Uterus (tissue), 2 donors: ENCODE measurements at regions not wholly inside any gene's neighbourhood (a gene's known extent, or its start where the extent isn't known, plus 50 kb on each side); places are given as distances from the start of the nearest gene placed in this dataset.

Source experiments
- POLR2A ChIP-seq, 2 donors: fragments of 450-650 bp; IDR thresholded peaks; one replicate each; pipeline ENCODE4 v1.6.1; 2016; ENCODE audit warnings: antibody characterized with exemption in 2 of 2, mild to moderate bottlenecking in 1 of 2, moderate library complexity in 1 of 2
- TF ChIP-seq, protein P1 (sequence below), 4 experiments: fragments of 200-600 bp in 2 of 4; fragments of 450-650 bp in 2 of 4; sonication (generic) in 2 of 4; IDR thresholded peaks; one replicate each; pipeline ENCODE4 v1.5.1; 2016 to 2019; ENCODE audit warnings: antibody characterized with exemption in 4 of 4, mild to moderate bottlenecking in 2 of 4, moderate library complexity in 1 of 4

DNA sequence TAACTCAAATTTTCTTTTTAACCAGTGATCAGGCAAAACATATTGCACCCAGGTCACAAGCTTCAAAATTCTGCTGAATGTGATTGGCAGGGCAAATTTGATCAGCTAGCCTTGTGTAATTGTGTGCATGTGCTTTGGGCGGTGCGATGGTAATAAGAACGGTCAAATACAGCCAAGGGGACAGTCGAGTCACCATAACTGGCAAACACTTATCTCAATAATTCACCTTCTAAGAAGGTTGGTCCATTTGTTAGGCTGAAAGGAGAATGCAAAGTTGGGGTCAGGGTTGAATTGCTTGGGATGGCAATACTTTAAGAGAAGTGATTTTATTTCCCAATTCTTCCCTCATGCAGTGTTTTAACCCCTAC lies 302.4 kb upstream of the PDZRN3 start:
- TF ChIP-seq, protein P1, sequence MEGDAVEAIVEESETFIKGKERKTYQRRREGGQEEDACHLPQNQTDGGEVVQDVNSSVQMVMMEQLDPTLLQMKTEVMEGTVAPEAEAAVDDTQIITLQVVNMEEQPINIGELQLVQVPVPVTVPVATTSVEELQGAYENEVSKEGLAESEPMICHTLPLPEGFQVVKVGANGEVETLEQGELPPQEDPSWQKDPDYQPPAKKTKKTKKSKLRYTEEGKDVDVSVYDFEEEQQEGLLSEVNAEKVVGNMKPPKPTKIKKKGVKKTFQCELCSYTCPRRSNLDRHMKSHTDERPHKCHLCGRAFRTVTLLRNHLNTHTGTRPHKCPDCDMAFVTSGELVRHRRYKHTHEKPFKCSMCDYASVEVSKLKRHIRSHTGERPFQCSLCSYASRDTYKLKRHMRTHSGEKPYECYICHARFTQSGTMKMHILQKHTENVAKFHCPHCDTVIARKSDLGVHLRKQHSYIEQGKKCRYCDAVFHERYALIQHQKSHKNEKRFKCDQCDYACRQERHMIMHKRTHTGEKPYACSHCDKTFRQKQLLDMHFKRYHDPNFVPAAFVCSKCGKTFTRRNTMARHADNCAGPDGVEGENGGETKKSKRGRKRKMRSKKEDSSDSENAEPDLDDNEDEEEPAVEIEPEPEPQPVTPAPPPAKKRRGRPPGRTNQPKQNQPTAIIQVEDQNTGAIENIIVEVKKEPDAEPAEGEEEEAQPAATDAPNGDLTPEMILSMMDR (IDR thresholded peaks at IDR 0.05), result no peak
- no peak for TF ChIP-seq POLR2A (IDR thresholded peaks at IDR 0.05)
